GM21619 (cell line): ENCODE measurements at regions not wholly inside any gene's neighbourhood (a gene's known extent, or its start where the extent isn't known, plus 50 kb on each side); places are given as distances from the start of the nearest gene placed in this dataset.
"Not testable (repeated sequence)": the region's sequence is repeated elsewhere in the genome, so short reads cannot be mapped to it uniquely, and the experiment has no call there.

Experiments
- ATAC-seq: cut with Tn5 transposase; IDR thresholded peaks from one replicate; pipeline ENCODE4 v1.9.1; 2021; ENCODE audit not compliant: unreplicated experiment

- ATAC-seq = no peak
These were observed 1059.6 kb upstream of the SLIT2 start for GRCh38 chr4:19191979-19192650.

GRCh38 chr4:19187691-19188090 is 1064.0 kb upstream of the SLIT2 start:
- no peak for ATAC-seq

- no peak for ATAC-seq
These were observed 1064.6 kb upstream of the SLIT2 start for GRCh38 chr4:19187096-19187495.

GRCh38 chr4:19181631-19182030 is 1070.1 kb upstream of the SLIT2 start:
- not testable (repeated sequence) for ATAC-seq

GRCh38 chr4:19178835-19179234 is 1072.9 kb upstream of the SLIT2 start:
- ATAC-seq = no peak

GRCh38 chr4:19177616-19178015 is 1074.1 kb upstream of the SLIT2 start:
- no peak for ATAC-seq

GRCh38 chr4:19171832-19172231 is 1079.9 kb upstream of the SLIT2 start:
- ATAC-seq = no peak

- ATAC-seq = no peak
These were observed 1084.4 kb upstream of the SLIT2 start for GRCh38 chr4:19167311-19167710.

- no peak for ATAC-seq
These were observed 1087.4 kb upstream of the SLIT2 start for GRCh38 chr4:19164334-19164733.

- ATAC-seq = no peak
These were observed 1091.8 kb upstream of the SLIT2 start for GRCh38 chr4:19159874-19160273.

- no peak for ATAC-seq
These were observed 1093.4 kb upstream of the SLIT2 start for GRCh38 chr4:19158107-19158809.

GRCh38 chr4:19156786-19157185 is 1094.9 kb upstream of the SLIT2 start:
- ATAC-seq = no peak

GRCh38 chr4:19155568-19155967 is 1096.1 kb upstream of the SLIT2 start:
- ATAC-seq = no peak

GRCh38 chr4:19154267-19154666 is 1097.4 kb upstream of the SLIT2 start:
- not testable (repeated sequence) for ATAC-seq

- ATAC-seq = no peak
These were observed 1099.4 kb upstream of the SLIT2 start for GRCh38 chr4:19152264-19152663.

GRCh38 chr4:19151684-19152083 is 1100.0 kb upstream of the SLIT2 start:
- ATAC-seq = no peak

GRCh38 chr4:19146038-19146437 is 1105.7 kb upstream of the SLIT2 start:
- ATAC-seq = no peak

- ATAC-seq = no peak
These were observed 1114.5 kb upstream of the LCORL start for GRCh38 chr4:19135895-19136633.

GRCh38 chr4:19134685-19135084 is 1113.1 kb upstream of the LCORL start:
- ATAC-seq = no peak

- ATAC-seq = no peak
These were observed 1111.8 kb upstream of the LCORL start for GRCh38 chr4:19133315-19133714.

- ATAC-seq = no peak
These were observed 1109.3 kb upstream of the LCORL start for GRCh38 chr4:19130866-19131265.

GRCh38 chr4:19128176-19128575 is 1106.6 kb upstream of the LCORL start:
- ATAC-seq = no peak
